ENCODE measurements at regions not wholly inside any gene's neighbourhood (a gene's known extent, or its start where the extent isn't known, plus 50 kb on each side); places are given as distances from the start of the nearest gene placed in this dataset.

GRCh38 chr4:146061610-146062334 lies 113.7 kb upstream of the LSM6 start:
- TF ChIP-seq SPI1 (IDR thresholded peaks at IDR 0.05; ENCODE audit: low read depth, low read length) (no peak), TAF1 (IDR thresholded peaks at IDR 0.05; ENCODE audit: low read depth, low read length) (no peak), POLR2AphosphoS5 (IDR thresholded peaks at IDR 0.05; ENCODE audit: low read depth, low read length) (no peak), POLR2A (IDR thresholded peaks at IDR 0.05; ENCODE audit: low read depth, low read length) (no peak)
